GM10248 (cell line): ENCODE measurements at regions not wholly inside any gene's neighbourhood (a gene's known extent, or its start where the extent isn't known, plus 50 kb on each side); places are given as distances from the start of the nearest gene placed in this dataset.

Experiments
- CTCF ChIA-PET: fragments of 300-600 bp; sonication (Branson Sonifier 250); formaldehyde crosslinking; extraction: SDS; loops from one replicate; lab custom pipeline; 2021; ENCODE audit warnings: antibody characterized with exemption; lab: Yijun Ruan, JAX
- POLR2A ChIA-PET: fragments of 350-650 bp; sonication (Branson Sonifier 250); formaldehyde crosslinking; extraction: SDS; loops from one replicate; lab custom pipeline; 2020; ENCODE audit warnings: antibody characterized with exemption; lab: Yijun Ruan, JAX
- DNase-seq: peaks from one replicate; pipeline ENCODE4 v3.0.0; 2012; ENCODE audit errors: extremely low spot score
- CTCF ChIP-seq: IDR thresholded peaks from 2 replicates; pipeline ENCODE4 v1.5.1; 2012; ENCODE audit warnings: mild to moderate bottlenecking, low read depth; ENCODE audit errors: extremely low read depth, missing control alignments, control extremely low read depth

GRCh38 chr6:44629636-44630035 is 242.1 kb downstream of the CDC5L start:
- TF ChIP-seq CTCF, result no peak
- CTCF ChIA-PET, result interaction anchor here (1.9 to 2.3 kb wide), 3 partner anchors 26 to 1293 kb away, joined by 5 to 11 read pairs (median 9); no protein-coding TSS in a partner anchor
- DNase-seq, result no peak
- POLR2A ChIA-PET, result no interaction called here

GRCh38 chr6:44630125-44631028 is 242.9 kb downstream of the CDC5L start:
- CTCF ChIA-PET, result interaction anchor here (0.8 to 2.3 kb wide), 6 partner anchors 16 to 1297 kb away, joined by 3 to 11 read pairs (median 5); no protein-coding TSS in a partner anchor
- peak; percentile 47 for DNase-seq
- no peak for TF ChIP-seq CTCF
- POLR2A ChIA-PET, result no interaction called here

GRCh38 chr6:44631968-44632367 is 244.5 kb downstream of the CDC5L start:
- POLR2A ChIA-PET, result no interaction called here

GRCh38 chr6:44634321-44634720 is 246.8 kb downstream of the CDC5L start:
- no peak for DNase-seq
- no peak for TF ChIP-seq CTCF
- ChIA-PET POLR2A (no interaction called here), CTCF (no interaction called here)

More at GRCh38 chr6:44631968-44632367, 244.5 kb downstream of the CDC5L start:
- no peak for TF ChIP-seq CTCF
- CTCF ChIA-PET, result no interaction called here
- no peak for DNase-seq

- ChIA-PET POLR2A (no interaction called here), CTCF (interaction anchor here (1.3 kb wide), 1 partner anchor 1079 kb away, joined by 3 read pairs; no protein-coding TSS in a partner anchor)
- TF ChIP-seq CTCF, result no peak
- no peak for DNase-seq
Observed at GRCh38 chr6:44635486-44635885, 248.0 kb downstream of the CDC5L start.

- no peak for DNase-seq
- CTCF ChIA-PET, result interaction anchor here (1.0 to 1.6 kb wide), 2 partner anchors 9 to 43 kb away, joined by 3 to 5 read pairs; no protein-coding TSS in a partner anchor
- TF ChIP-seq CTCF, result no peak
- POLR2A ChIA-PET, result no interaction called here
Observed at GRCh38 chr6:44636561-44637248, 249.2 kb downstream of the CDC5L start.
